ENCODE measurements at regions not wholly inside any gene's neighbourhood (a gene's known extent, or its start where the extent isn't known, plus 50 kb on each side); places are given as distances from the start of the nearest gene placed in this dataset.
"Not testable (repeated sequence)": the region's sequence is repeated elsewhere in the genome, so short reads cannot be mapped to it uniquely, and the experiment has no call there.

DNA sequence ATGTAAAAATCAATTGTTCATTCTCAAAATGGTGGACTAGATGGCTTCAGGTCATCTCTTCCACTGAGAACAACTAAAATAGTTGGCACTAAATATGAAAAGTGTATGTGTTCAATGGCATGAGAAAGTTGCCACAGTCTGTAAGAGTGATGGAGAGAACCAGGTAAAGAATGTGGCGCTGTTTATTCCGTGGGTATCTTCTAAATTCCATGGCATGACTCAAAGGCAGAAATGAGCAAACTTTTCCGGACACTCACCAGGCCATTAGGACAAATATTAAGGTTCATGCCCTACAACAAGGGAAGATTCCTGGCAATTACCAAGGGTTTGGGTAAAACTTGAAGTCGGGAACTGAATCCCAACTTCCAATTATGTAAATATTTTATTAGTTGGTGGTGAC lies 825.4 kb upstream of the CDH6 start:
- H3K4me3 ChIP-seq (ENCODE audit: low read depth, low read length): no peak overlapping the region
- DNase-seq: peak; percentile 10
- no peaks in the 10 kb centered on the region for H3K36me3 ChIP-seq (replicated peaks)
- no peaks in the 10 kb centered on the region for H3K27me3 ChIP-seq (replicated peaks)
- in situ Hi-C loops (cut with HindIII; ENCODE audit: low pct_ligation_motif_present, low sequenced_read_pairs): no loop called here
- H3K27ac ChIP-seq: no peak overlapping the region
- TF ChIP-seq, protein P1, sequence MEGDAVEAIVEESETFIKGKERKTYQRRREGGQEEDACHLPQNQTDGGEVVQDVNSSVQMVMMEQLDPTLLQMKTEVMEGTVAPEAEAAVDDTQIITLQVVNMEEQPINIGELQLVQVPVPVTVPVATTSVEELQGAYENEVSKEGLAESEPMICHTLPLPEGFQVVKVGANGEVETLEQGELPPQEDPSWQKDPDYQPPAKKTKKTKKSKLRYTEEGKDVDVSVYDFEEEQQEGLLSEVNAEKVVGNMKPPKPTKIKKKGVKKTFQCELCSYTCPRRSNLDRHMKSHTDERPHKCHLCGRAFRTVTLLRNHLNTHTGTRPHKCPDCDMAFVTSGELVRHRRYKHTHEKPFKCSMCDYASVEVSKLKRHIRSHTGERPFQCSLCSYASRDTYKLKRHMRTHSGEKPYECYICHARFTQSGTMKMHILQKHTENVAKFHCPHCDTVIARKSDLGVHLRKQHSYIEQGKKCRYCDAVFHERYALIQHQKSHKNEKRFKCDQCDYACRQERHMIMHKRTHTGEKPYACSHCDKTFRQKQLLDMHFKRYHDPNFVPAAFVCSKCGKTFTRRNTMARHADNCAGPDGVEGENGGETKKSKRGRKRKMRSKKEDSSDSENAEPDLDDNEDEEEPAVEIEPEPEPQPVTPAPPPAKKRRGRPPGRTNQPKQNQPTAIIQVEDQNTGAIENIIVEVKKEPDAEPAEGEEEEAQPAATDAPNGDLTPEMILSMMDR (IDR thresholded peaks at IDR 0.05; ENCODE audit: low read depth, low read length, missing control alignments): no peak

DNA sequence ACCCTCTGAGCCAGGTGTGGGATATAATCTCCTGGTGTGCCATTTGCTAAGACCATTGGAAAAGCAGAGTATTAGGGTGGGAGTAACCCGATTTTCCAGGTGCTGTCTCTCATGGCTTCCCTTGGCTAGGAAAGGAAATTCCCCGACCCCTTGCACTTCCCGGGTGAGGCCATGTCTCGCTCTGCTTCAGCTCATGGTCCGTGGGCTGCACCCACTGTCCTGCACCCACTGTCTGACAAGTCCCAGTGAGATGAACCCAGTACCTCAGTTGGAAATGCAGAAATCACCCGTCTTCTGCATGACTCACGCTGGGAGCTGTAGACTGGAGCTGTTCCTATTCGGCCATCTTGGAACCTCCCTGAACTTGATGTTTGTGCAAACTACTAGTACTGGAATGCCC lies 828.5 kb upstream of the CDH6 start:
- DNase-seq; H3K4me3 ChIP-seq (ENCODE audit: low read depth, low read length); in situ Hi-C loops (cut with HindIII; ENCODE audit: low pct_ligation_motif_present, low sequenced_read_pairs); H3K27ac ChIP-seq; H3K36me3 ChIP-seq (replicated peaks); H3K27me3 ChIP-seq (replicated peaks): not testable (repeated sequence)

DNA sequence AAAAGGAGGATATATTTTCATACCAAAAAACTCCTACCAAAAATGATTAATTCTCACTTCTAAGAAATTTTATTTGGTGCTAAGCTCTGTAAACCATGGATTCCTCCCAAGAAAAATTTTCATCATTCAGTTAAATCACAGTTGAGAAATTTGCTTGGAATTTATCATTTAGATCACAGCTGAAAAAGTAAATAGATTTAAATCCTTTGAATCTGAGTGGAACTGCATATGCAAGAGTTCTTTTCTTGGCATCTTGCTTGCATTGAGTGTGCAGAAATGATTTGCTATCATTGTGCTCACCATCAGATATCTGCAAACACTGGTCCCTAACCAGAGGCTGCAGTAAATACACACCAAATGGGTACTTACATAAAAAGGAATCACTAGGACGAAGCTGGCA lies 836.1 kb upstream of the CDH6 start:
- TF ChIP-seq, protein P1 (IDR thresholded peaks at IDR 0.05; ENCODE audit: low read depth, low read length, missing control alignments): no peak
- in situ Hi-C loops (cut with HindIII; ENCODE audit: low pct_ligation_motif_present, low sequenced_read_pairs): no loop called here
- no peaks in the 10 kb centered on the region for H3K27me3 ChIP-seq (replicated peaks)

DNA sequence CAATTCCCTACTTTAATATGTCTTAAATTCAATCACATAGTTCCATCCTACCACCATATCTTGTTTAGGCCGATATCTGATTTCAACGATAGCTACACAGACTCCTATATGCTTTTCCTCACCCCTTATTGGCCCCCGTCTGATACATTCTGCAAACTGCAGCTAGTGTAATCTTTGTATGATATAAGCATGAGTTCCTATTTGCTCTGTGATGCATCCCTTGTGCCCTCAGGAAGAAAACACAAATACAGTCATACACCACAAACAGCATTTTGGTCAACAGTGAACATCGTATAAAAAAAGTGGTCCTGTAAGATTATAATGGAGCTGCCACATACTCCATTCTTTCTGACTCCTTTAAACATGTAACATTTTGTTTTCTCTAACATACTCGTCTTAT lies 837.8 kb upstream of the CDH6 start:
- Histone ChIP-seq H3K27me3 (replicated peaks) (no peaks in the 10 kb centered on the region), H3K36me3 (replicated peaks) (no peaks in the 10 kb centered on the region), H3K27ac (no peak overlapping the region), H3K4me3 (ENCODE audit: low read depth, low read length) (no peak overlapping the region)
- in situ Hi-C loops (cut with HindIII; ENCODE audit: low pct_ligation_motif_present, low sequenced_read_pairs): no loop called here
- TF ChIP-seq, protein P1 (IDR thresholded peaks at IDR 0.05; ENCODE audit: low read depth, low read length, missing control alignments): no peak
- no peak for DNase-seq

More for the DNA sequence above, 836.1 kb upstream of the CDH6 start:
- DNase-seq: no peak
- H3K27ac ChIP-seq: no peak overlapping the region
- H3K36me3 ChIP-seq (replicated peaks): no peaks in the 10 kb centered on the region
- no peak overlapping the region for H3K4me3 ChIP-seq (ENCODE audit: low read depth, low read length)

DNA sequence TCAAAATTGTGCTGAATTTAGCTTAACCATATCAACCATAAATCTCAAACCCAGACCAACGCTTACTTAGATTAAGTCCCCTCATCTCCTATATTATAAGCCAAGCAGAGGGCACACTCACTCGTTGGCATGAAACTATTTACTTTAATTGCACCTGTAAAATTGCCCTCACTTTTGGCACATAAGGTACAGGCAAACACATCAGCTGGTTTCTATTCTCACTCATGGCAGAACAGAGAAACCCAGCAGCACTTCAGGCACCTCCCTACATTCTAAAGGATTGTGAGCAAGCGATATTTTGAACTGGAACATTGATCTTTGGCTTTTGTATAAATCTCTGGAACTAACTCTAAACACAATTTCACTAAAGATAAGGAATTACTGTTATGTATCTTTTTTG lies 845.6 kb upstream of the CDH6 start:
- no peaks in the 10 kb centered on the region for H3K36me3 ChIP-seq (replicated peaks)

DNA sequence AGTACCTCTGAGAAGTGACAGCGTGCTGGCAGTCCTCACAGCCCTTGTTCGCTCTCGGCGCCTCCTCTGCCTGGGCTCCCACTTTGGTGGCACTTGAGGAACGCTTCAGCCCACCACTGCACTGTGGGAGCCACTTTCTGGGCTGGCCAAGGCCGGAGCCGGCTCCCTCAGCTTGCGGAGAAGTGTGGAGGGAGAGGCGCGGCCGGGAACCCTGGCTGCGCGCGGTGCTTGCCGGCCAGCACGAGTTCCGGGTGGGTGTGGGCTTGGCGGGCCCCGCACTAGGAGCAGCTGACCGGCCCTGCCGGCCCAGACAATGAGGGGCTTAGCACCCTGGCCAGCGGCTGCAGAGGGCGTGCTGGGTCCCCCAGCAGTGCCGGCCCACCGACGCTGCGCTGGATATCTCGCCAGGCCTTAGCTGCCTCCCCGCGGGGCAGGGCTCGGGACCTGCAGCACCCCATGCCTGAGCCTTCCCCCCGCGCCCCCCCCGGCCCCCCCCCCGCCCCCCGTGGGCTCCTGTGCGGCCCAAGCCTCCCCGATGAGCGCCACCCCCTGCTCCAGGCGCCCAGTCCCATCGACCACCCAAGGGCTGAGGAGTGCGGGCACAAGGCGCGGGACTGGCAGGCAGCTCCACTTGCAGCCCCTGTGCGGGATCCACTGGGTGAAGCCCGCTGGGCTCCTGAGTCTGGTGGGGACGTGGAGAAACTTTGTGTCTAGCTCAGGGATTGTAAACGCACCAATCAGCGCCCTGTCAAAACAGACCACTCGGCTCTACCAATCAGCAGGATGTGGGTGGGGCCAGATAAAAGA lies 847.7 kb upstream of the CDH6 start:
- DNase-seq; in situ Hi-C loops (cut with HindIII; ENCODE audit: low pct_ligation_motif_present, low sequenced_read_pairs): not testable (repeated sequence)

More for the DNA sequence above, 845.6 kb upstream of the CDH6 start:
- DNase-seq: no peak
- TF ChIP-seq, protein P1 (IDR thresholded peaks at IDR 0.05; ENCODE audit: low read depth, low read length, missing control alignments): no peak
- no peak overlapping the region for H3K27ac ChIP-seq
- no peaks in the 10 kb centered on the region for H3K27me3 ChIP-seq (replicated peaks)
- no peak overlapping the region for H3K4me3 ChIP-seq (ENCODE audit: low read depth, low read length)
- in situ Hi-C loops (cut with HindIII; ENCODE audit: low pct_ligation_motif_present, low sequenced_read_pairs): no loop called here

DNA sequence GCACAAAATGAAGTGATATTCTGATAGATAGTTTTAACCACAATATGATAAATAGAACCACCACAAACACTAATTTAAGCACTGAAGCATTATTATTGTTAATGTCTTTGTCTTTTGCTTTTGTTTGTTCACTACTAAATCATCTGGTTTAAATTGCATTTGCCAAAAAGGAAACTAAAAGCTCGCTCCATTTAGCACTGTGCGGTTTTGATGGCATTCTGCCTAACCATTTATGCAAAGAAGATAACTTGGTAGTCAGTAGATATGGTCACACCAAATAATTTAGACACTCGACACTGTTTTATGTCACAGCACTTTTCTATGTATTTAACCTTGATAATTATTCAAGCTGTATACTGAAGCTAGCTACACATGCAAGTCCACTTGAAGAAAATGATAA lies 849.8 kb upstream of the CDH6 start:
- H3K27me3 ChIP-seq (replicated peaks): no peaks in the 10 kb centered on the region
- no peak overlapping the region for H3K27ac ChIP-seq
- no peak for DNase-seq
- no peak overlapping the region for H3K4me3 ChIP-seq (ENCODE audit: low read depth, low read length)
- no peaks in the 10 kb centered on the region for H3K36me3 ChIP-seq (replicated peaks)
- in situ Hi-C loops (cut with HindIII; ENCODE audit: low pct_ligation_motif_present, low sequenced_read_pairs): no loop called here
- TF ChIP-seq, protein P1 (IDR thresholded peaks at IDR 0.05; ENCODE audit: low read depth, low read length, missing control alignments): no peak

More for the DNA sequence above, 847.7 kb upstream of the CDH6 start:
- H3K27ac ChIP-seq; H3K4me3 ChIP-seq (ENCODE audit: low read depth, low read length); H3K27me3 ChIP-seq (replicated peaks); H3K36me3 ChIP-seq (replicated peaks): not testable (repeated sequence)

All from brain microvascular endothelial cell (primary cell).